Memory B cell (primary cell): ENCODE measurements at regions not wholly inside any gene's neighbourhood (a gene's known extent, or its start where the extent isn't known, plus 50 kb on each side); places are given as distances from the start of the nearest gene placed in this dataset.
A peak's percentile ranks its signal among the peaks of the same experiment; 100 is the strongest.
"Not testable (repeated sequence)": the region's sequence is repeated elsewhere in the genome, so short reads cannot be mapped to it uniquely, and the experiment has no call there.

Experiments used
- ATAC-seq: fragments of 150-1000 bp; cut with Tn5 transposase; 2 replicates; pipeline ENCODE4 v1.10.0; 2021; ENCODE audit warnings: low read depth, mild to moderate bottlenecking, moderate library complexity
- DNase-seq, 2 donors: peaks; one replicate each; pipeline ENCODE4 v3.0.0; 2022; ENCODE audit warnings: low spot score in 2 of 2
- H3K27ac Mint-ChIP-seq: one replicate; pipeline ENCODE4 v1.8.0; 2022; ENCODE audit warnings: mild to moderate bottlenecking, moderate library complexity, mixed read lengths
- H3K27me3 Mint-ChIP-seq: one replicate; pipeline ENCODE4 v1.8.0; 2022; ENCODE audit warnings: mixed read lengths
- H3K36me3 Mint-ChIP-seq: one replicate; pipeline ENCODE4 v1.8.0; 2022; ENCODE audit warnings: mild to moderate bottlenecking, mixed read lengths
- H3K4me1 Mint-ChIP-seq: one replicate; pipeline ENCODE4 v1.8.0; 2022; ENCODE audit warnings: mixed read lengths
- H3K4me3 Mint-ChIP-seq: one replicate; pipeline ENCODE4 v1.8.0; 2022; ENCODE audit warnings: mild to moderate bottlenecking, moderate library complexity, mixed read lengths
- H3K9me3 Mint-ChIP-seq: one replicate; pipeline ENCODE4 v1.8.0; 2022; ENCODE audit warnings: mixed read lengths

DNA sequence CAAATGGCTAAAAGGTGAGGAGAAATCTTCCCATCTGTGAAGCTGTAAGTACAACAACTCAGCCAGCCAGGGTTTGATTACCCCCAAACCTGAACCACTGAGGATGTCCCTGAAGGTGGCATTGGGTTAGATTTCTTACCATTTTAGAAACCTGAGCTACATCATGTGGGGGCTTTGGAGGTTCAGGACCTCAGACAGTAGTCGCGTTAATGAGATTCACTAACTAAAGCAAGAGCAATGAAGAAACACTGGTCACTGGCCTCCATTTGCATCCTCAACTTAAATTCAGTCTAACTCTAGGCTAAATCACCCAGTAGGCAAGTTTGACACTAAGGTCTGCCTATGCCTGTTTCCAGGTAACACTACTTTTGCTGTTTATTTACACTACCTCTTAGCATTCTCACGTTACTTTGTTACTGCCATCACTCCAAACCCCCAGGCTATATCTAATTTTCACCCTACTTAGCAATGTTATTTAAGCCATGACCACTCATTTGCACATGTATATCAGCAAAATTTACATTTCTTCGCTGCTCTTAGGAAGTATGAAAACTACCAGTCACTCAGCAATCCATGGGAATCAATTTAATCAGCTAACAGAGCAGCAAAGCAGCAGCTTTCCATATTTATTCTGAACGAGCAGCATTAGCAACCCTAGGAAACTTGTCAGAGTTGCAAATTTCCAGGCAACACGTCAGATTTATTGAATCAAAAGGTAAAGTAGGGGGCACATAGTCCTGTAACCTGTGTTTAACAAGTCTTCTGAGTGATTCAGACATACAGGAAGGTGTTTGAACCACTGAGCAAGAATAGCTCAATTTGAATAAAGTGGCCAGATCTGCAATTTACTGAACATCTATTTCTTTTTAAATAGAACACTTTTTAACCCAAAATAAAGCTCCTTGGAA, 788.4 kb upstream of the SORCS1 start:
- Mint-ChIP-seq H3K27ac (no peak overlapping the region), H3K27me3 (no peaks in the 10 kb centered on the region), H3K4me3 (no peak overlapping the region), H3K36me3 (no peaks in the 10 kb centered on the region), H3K4me1 (no peaks in the 10 kb centered on the region), H3K9me3 (no peaks in the 10 kb centered on the region)
- ATAC-seq, result no peak
- DNase-seq, result no peak

DNA sequence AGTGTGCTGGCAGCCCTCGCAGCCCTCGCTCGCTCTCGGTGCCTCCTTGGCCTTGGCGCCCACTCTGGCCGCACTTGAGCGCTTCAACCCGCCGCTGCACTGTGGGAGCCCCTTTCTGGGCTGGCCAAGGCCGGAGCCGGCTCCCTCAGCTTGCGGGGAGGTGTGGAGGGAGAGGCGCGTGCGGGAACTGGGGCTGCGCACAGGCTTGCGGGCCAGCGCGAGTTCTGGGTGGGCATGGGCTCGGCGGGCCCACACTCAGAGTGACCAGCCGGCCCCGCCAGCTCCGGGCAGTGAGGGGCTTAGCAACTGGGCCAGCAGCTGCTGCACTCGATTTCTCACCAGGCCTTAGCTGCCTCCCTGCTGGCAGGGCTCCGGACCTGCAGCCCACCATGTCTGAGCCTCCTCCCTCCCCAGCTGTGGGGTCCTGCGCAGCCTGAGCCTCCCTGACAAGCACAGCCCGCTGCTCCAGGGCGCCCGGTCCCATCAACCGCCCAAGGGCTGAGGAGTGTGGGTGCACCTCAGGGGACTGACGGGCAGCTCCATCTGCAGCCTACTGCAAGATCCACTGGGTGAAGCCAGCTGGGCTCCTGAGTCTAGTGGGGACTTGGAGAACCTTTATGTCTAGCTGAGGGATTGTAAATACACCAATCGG, 786.0 kb upstream of the SORCS1 start:
- not testable (repeated sequence) for DNase-seq, H3K27ac Mint-ChIP-seq, H3K36me3 Mint-ChIP-seq, H3K27me3 Mint-ChIP-seq, H3K4me1 Mint-ChIP-seq, H3K9me3 Mint-ChIP-seq, H3K4me3 Mint-ChIP-seq, ATAC-seq

DNA sequence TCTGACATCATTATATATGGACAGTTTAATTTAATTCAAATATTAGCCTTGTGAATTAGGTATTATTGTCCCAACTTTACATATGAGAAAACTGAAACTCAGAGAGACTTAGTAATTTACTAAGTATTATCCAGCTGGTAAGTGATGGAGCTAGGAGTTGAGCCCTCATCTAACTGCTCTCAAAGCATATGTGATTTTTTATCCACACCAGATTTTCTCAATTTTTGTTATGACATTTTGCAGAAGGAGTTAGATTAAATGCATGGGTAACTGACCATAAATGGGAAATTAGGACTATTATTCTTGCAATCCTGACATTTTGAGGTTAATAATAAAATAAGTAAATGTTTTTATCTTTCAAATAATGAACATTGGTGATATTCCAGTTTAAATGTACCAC, 778.3 kb upstream of the SORCS1 start:
- Mint-ChIP-seq H3K4me1 (no peaks in the 10 kb centered on the region), H3K4me3 (no peak overlapping the region), H3K27me3 (no peaks in the 10 kb centered on the region), H3K9me3 (peaks cover 2% of the 10 kb centered on the region), H3K27ac (no peak overlapping the region), H3K36me3 (no peaks in the 10 kb centered on the region)
- ATAC-seq (no peak), DNase-seq (no peak)

DNA sequence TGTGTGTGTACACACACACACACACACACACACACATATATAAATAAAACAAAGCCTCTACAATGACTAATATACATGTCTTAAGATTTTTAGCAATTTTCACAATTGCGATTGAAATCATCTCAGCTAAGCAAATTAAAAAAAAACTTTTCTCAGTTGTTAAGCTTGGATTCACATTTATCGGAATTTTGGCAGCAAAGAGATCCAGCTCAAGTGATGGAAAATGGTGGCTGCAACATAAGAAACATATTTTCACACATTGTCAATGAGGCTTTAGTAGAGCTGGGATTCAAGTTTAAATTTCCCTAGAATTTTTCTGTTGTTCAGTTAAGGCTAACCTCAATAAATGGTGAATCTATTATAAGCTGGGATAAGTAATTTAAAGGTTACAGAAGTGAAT, 768.6 kb upstream of the SORCS1 start:
- Mint-ChIP-seq H3K27ac (no peak overlapping the region), H3K9me3 (peaks cover 1% of the 10 kb centered on the region), H3K4me3 (no peak overlapping the region), H3K36me3 (no peaks in the 10 kb centered on the region), H3K27me3 (no peaks in the 10 kb centered on the region), H3K4me1 (no peaks in the 10 kb centered on the region)
- ATAC-seq (no peak), DNase-seq (no peak)

DNA sequence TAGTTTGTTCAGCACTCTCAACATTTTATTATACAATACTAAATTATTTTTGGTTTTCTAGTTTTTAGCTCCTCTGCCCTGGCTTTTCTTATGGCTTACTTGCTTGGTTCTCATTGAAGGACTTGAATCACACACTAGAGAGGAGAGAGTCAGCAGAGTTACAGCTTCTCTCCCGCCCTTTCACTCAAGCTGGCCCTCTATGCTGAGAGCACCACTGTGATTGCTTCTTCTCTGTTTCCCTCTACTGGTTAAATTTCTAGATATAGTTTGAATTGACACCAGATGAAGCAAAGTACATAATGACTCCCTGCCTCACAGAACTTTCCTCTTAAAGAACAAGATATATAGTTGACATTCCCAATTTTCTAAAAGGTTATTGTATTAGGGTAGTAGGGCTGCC, 767.3 kb upstream of the SORCS1 start:
- Mint-ChIP-seq H3K27ac (no peak overlapping the region), H3K9me3 (peaks cover 1% of the 10 kb centered on the region), H3K4me3 (no peak overlapping the region), H3K27me3 (no peaks in the 10 kb centered on the region), H3K4me1 (no peaks in the 10 kb centered on the region), H3K36me3 (no peaks in the 10 kb centered on the region)
- DNase-seq (no peak), ATAC-seq (no peak)

DNA sequence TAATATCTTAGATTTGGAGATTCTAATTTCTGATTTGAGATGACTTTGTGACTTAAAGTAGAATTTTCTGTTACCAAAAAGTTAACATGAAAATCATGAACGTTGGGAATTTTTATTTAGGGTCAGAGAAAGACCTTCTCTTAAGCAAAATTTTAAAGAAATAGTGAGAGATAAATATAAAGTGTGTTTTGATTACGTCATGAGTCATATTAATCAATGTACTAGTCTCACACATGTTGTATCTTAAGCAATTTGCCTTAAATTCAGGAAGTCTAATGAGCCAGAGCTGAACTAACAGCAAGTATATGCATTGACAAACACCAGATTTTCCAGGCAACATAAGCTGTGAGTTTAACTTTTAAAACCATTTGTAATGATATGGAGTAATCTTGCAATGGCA, 765.5 kb upstream of the SORCS1 start:
- ATAC-seq (no peak), DNase-seq (no peak)
- Mint-ChIP-seq H3K27me3 (no peaks in the 10 kb centered on the region), H3K4me3 (no peak overlapping the region), H3K9me3 (no peaks in the 10 kb centered on the region), H3K36me3 (no peaks in the 10 kb centered on the region), H3K27ac (no peak overlapping the region), H3K4me1 (no peaks in the 10 kb centered on the region)

DNA sequence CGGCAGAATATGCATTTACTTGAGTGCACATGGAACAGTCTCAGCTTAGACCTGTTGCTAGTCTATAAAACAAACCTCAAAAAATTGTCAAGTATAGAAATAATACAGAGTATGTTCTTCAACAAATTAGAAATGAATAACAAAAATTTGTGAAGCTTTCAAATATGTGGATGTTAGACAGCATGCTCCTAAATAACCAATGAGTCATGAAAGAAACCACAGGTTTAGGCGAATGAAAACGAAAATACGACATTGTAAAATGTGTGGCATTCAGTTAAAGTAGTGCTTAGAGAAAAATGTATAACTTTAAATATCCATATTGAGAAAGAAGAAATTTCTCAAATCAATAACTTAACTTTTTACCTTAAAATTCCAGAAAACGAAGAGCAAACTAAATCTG, 760.0 kb upstream of the SORCS1 start:
- H3K4me3 Mint-ChIP-seq, result no peak overlapping the region
- H3K36me3 Mint-ChIP-seq, result no peaks in the 10 kb centered on the region
- no peak for ATAC-seq
- H3K9me3 Mint-ChIP-seq, result peaks cover 4% of the 10 kb centered on the region
- no peaks in the 10 kb centered on the region for H3K27me3 Mint-ChIP-seq
- H3K4me1 Mint-ChIP-seq, result no peaks in the 10 kb centered on the region
- no peak for DNase-seq
- no peak overlapping the region for H3K27ac Mint-ChIP-seq

DNA sequence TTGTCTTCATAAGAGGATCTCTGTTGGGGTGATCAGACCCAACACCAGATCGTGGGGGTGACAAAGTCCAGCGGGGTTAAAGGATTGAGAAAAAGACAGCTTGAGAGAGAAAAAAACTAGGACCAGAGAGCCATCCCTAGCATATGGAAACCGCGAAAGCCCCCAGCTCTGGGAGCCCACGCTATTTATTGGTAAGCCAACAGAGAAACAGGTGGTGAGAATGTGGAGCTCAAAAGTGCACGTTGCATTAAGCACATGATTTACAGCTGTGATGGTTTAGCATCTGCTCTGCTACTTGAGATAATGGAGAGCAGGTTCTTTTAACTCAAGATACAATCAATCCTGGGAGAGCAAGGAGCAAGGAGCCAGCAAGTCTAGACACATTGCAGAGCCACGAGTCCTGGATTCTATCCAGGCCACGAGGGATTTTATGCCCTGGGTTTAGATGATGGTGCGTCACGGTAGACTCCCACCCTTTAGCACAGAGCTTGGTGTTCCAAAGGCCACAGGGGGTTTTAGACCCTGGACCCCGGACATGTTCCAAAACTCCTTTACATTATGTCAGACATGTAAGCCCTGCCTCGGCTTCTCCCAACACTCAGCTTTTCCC, 755.2 kb upstream of the SORCS1 start:
- peaks cover 10% of the 10 kb centered on the region for H3K9me3 Mint-ChIP-seq
- peaks cover 2% of the 10 kb centered on the region for H3K4me1 Mint-ChIP-seq
- no peak overlapping the region for H3K27ac Mint-ChIP-seq
- H3K4me3 Mint-ChIP-seq, result no peak overlapping the region
- H3K36me3 Mint-ChIP-seq, result no peaks in the 10 kb centered on the region
- DNase-seq (no peak), ATAC-seq (no peak)
- H3K27me3 Mint-ChIP-seq, result peaks cover 2% of the 10 kb centered on the region

DNA sequence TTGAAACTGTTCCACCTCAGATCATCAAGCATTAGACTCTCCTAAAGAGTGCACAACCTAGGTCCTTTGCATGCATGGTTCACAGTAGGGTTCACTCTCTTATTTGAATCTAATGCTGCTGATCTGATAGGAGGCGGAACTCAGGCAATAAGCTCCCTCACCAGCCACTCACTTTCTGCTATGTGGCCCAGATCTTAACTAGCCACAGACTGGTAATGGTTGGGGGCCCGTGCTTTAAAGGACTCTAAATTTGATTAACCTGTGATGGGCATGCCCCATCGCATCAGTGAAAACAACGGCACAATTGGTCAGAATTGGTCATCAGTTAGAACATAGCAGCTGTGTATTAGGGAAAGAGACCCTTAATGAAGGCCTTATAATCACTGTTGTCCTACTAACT, 753.7 kb upstream of the SORCS1 start:
- Mint-ChIP-seq H3K27me3 (peaks cover 2% of the 10 kb centered on the region), H3K4me1 (peaks cover 4% of the 10 kb centered on the region), H3K4me3 (no peak overlapping the region), H3K36me3 (no peaks in the 10 kb centered on the region), H3K27ac (no peak overlapping the region), H3K9me3 (peaks cover 10% of the 10 kb centered on the region)
- DNase-seq (no peak), ATAC-seq (no peak)

DNA sequence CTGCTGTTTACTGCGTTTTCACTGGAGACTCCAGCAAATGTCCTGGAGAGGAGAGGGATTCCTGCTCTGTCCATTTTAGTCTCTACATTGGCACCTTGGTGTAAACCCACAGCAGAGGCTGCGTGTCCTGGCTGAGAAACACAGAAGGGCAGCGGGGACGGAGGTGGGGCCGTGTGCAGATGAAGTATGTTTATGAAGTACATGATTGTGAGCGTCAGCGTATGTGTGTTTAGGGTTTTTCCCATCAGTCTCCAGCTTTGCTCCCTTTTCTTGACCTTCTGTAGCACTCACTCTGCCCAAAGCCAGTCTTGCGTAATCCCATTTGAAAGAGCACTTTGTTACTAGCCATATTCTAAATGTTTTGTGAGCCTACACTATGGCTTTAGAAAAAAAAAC, 750.7 kb upstream of the SORCS1 start:
- Mint-ChIP-seq H3K27me3 (peaks cover 2% of the 10 kb centered on the region), H3K9me3 (peaks cover 6% of the 10 kb centered on the region), H3K4me1 (peaks cover 4% of the 10 kb centered on the region), H3K36me3 (no peaks in the 10 kb centered on the region), H3K4me3 (peak overlapping the region; percentile 58), H3K27ac (no peak overlapping the region)
- ATAC-seq, result peak; percentile 30
- DNase-seq, result no peak

DNA sequence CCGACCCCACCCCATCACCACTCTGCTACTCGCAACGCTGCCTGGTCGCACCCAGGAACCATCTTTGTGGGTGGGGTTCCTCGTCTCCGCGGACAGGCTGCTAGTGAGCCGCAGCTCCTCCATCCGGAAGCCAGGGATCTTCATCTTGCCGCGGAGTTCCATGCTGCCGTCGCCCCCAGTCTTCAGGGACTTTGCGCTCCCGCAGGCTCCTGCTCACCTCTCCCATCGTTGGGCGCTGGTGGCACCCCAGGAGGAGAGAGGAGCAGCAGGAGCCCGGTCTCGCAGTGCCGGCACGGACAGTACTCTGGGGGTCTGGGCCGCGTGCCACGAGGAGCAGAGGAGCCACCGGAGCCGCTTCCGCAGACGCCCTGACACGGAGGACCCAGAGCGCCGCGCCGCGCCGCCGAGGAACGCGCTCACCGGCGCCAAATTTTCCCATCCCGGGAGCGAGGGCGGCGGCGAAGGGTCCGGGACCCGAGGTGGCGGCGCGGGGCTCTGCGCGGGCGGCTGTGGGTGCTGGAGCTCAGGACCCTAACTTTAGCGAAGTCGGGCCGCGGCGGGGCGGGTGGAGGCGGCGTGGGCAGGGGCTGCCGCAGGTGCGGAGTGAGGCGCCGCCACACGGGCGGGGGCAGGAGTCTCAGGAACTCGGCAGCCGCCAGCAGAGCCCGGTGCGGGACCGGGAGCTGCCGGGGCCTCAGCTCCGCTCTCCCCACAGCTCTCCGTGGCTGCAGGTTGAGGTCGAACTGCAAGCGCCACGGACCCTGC, 750.1 kb upstream of the SORCS1 start:
- H3K4me3 Mint-ChIP-seq, result peak overlapping the region; percentile 69
- peaks cover 2% of the 10 kb centered on the region for H3K27me3 Mint-ChIP-seq
- H3K36me3 Mint-ChIP-seq, result no peaks in the 10 kb centered on the region
- H3K9me3 Mint-ChIP-seq, result peaks cover 6% of the 10 kb centered on the region
- DNase-seq (no peak), ATAC-seq (peak; percentile 73)
- peaks cover 4% of the 10 kb centered on the region for H3K4me1 Mint-ChIP-seq
- no peak overlapping the region for H3K27ac Mint-ChIP-seq

DNA sequence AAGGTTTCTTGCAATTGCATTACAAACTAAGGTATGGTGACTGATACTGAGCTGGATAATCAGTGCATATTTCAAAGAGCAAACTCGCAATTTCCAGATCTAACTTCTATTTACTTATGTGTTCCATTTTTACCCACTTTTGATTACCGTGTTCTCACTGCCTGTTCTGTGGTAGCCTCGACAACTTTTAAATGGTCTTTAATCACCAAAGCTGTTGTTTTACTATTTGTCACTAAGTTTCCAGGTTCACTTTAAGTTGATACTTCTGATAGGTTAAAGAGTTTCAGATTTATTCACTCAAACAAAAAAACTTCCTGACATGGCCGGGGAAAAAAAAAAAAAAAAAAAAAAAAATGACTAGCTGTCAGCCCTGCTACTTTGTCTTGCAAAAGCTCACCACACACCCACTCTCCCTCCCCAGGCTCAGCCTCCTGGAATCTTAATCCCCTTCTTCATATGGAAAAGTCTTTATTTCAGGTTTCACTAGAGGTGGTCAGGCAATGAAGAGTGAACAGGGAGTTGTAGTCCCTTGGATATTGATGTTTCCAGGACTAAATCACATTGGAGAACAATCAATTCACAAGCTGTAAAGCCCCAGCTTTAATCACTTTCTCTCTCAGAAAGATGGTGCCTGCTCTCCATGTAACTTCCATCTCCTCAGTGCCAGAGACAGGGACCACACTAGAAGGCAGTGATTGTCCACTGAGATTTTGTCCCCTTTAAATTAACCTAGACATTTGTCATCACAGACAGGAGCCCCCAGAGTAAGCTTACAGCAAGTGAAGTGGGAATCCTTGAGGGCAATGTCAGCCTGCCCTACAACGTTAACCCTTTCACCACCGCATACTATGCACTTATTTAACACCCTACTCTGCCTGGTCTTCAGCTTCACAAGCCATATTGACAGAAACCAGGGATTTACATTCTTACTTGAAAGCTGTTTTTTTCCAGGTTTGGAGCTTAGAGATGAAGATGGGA, 749.1 kb upstream of the SORCS1 start:
- no peak overlapping the region for H3K27ac Mint-ChIP-seq
- no peaks in the 10 kb centered on the region for H3K36me3 Mint-ChIP-seq
- ATAC-seq, result no peak

DNA sequence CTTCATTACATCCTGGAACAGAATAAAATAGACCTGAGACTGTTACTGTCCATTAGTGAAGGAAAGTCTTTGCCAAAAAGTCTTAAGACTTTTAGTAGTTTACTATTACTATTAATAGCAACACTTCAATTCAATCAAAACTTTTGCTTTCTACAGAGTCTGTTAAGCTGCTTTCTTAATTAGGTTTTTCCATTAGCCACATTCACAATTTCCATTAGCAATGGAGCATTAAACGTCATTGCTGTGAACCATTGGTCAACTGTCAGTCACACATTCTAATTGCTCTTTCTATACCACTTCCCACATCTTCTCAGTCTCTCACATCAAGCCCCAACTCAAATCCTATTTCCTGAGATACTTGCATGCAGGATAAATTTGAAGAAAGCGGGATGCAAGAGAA, 736.6 kb upstream of the SORCS1 start:
- Mint-ChIP-seq H3K36me3 (no peaks in the 10 kb centered on the region), H3K27me3 (no peaks in the 10 kb centered on the region), H3K4me1 (no peaks in the 10 kb centered on the region), H3K4me3 (no peak overlapping the region), H3K27ac (no peak overlapping the region), H3K9me3 (no peaks in the 10 kb centered on the region)
- DNase-seq (no peak), ATAC-seq (no peak)

More for the DNA sequence above, 749.1 kb upstream of the SORCS1 start:
- peaks cover 4% of the 10 kb centered on the region for H3K4me1 Mint-ChIP-seq
- no peak for DNase-seq
- peaks cover 2% of the 10 kb centered on the region for H3K27me3 Mint-ChIP-seq
- H3K4me3 Mint-ChIP-seq, result peak overlapping the region; percentile 69
- peaks cover under 1% of the 10 kb centered on the region for H3K9me3 Mint-ChIP-seq
